Mesendoderm (in vitro differentiated cells): ENCODE measurements at regions not wholly inside any gene's neighbourhood (a gene's known extent, or its start where the extent isn't known, plus 50 kb on each side); places are given as distances from the start of the nearest gene placed in this dataset.

Experiments
- DNase-seq: peaks from one replicate; pipeline ENCODE4 v3.0.0; 2013
- H2AK5ac ChIP-seq: 2 replicates; pipeline ENCODE4 v1.6.1; 2013; ENCODE audit warnings: low read length, inconsistent platforms
- H2BK120ac ChIP-seq: 2 replicates; pipeline ENCODE4 v1.6.1; 2013; ENCODE audit warnings: low read depth, mild to moderate bottlenecking, low read length, moderate library complexity, mixed read lengths
- H2BK15ac ChIP-seq: replicated peaks from 2 replicates; pipeline ENCODE4 v1.6.1; 2013; ENCODE audit warnings: low read depth, mild to moderate bottlenecking, moderate library complexity
- H2BK5ac ChIP-seq: 2 replicates; pipeline ENCODE4 v1.6.1; 2013; ENCODE audit warnings: low read length, inconsistent platforms
- H3K18ac ChIP-seq: 2 replicates; pipeline ENCODE4 v1.6.1; 2013; ENCODE audit warnings: mild to moderate bottlenecking, low read length, mixed read lengths
- H3K23ac ChIP-seq: one replicate; pipeline ENCODE4 v1.6.1; 2013; ENCODE audit warnings: low read length
- H3K27ac ChIP-seq: 2 replicates; pipeline ENCODE4 v1.5.1; 2013; ENCODE audit warnings: low read depth, mild to moderate bottlenecking, inconsistent platforms, low read length, moderate library complexity
- H3K27me3 ChIP-seq: 2 replicates; pipeline ENCODE4 v1.6.1; 2013; ENCODE audit warnings: low read length, control low read depth, mild to moderate bottlenecking, inconsistent platforms; ENCODE audit not compliant: insufficient read depth, poor library complexity
- H3K36me3 ChIP-seq: 2 replicates; pipeline ENCODE4 v1.6.1; 2013; ENCODE audit warnings: low read length, inconsistent platforms; ENCODE audit not compliant: control insufficient read depth, insufficient read depth
- H3K4ac ChIP-seq: one replicate; pipeline ENCODE4 v1.6.1; 2013; ENCODE audit warnings: low read depth, mild to moderate bottlenecking, low read length, moderate library complexity
- H3K4me1 ChIP-seq: 2 replicates; pipeline ENCODE4 v1.6.1; 2013; ENCODE audit warnings: low read depth, low read length, inconsistent platforms; ENCODE audit not compliant: control insufficient read depth
- H3K4me2 ChIP-seq: 2 replicates; pipeline ENCODE4 v1.6.1; 2013; ENCODE audit warnings: low read length
- H3K4me3 ChIP-seq: 2 replicates; pipeline ENCODE4 v1.5.1; 2013; ENCODE audit warnings: mild to moderate bottlenecking, low read length
- H3K56ac ChIP-seq: one replicate; pipeline ENCODE4 v1.6.1; 2013; ENCODE audit warnings: low read length
- H3K79me1 ChIP-seq: 2 replicates; pipeline ENCODE4 v1.6.1; 2013; ENCODE audit warnings: low read length, inconsistent platforms
- H3K79me2 ChIP-seq: 2 replicates; pipeline ENCODE4 v1.6.1; 2013; ENCODE audit warnings: mild to moderate bottlenecking, low read length; ENCODE audit not compliant: control insufficient read depth, insufficient read depth
- H3K9ac ChIP-seq: 2 replicates; pipeline ENCODE4 v1.6.1; 2013; ENCODE audit warnings: low read length, inconsistent platforms
- H4K5ac ChIP-seq: one replicate; pipeline ENCODE4 v1.6.1; 2013; ENCODE audit warnings: low read length
- H4K8ac ChIP-seq: one replicate; pipeline ENCODE4 v1.6.1; 2013; ENCODE audit warnings: low read depth, mild to moderate bottlenecking, control low read depth, low read length, moderate library complexity
- WGBS: extraction: QIAGEN DNeasy Blood & Tissue Kit; methylation state at CpG from one replicate; pipeline ENCODE4 v1.1.7; 2013; ENCODE audit warnings: low lambda C conversion rate, missing lambda C conversion rate; ENCODE audit not compliant: insufficient coverage; ENCODE audit errors: extremely low coverage; 5-methylcytosine and 5-hydroxymethylcytosine counted together

DNA sequence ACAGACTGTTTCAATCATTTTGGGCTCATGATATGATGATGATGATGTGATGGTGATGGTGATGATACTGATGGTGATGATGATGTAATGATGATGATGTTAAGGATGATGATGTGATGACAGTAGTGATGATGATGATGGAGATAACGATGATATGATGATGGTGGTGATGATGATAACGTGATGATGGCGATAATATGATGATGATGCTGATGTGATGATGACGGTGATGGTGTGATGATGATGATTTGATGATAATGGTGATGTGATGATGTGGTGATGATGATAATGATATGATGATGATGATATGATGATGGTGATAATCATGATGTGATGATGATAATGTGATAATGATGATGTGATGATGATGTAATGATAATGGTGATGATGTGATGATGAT, 612.6 kb downstream of the AACS start:
- no peak overlapping the region for H3K9ac ChIP-seq
- H4K5ac ChIP-seq = no peak overlapping the region
- no peak overlapping the region for H3K4me2 ChIP-seq
- no peaks in the 10 kb centered on the region for H3K27me3 ChIP-seq
- no peaks in the 10 kb centered on the region for H3K79me2 ChIP-seq
- no peak overlapping the region for H2BK5ac ChIP-seq
- H2BK15ac ChIP-seq = no peak overlapping the region
- no peak overlapping the region for H3K4ac ChIP-seq
- H3K23ac ChIP-seq = no peak overlapping the region
- no peak overlapping the region for H4K8ac ChIP-seq
- no peak overlapping the region for H3K56ac ChIP-seq
- WGBS = 100% methylated on average over 4 of the region's 4 CpGs
- H3K36me3 ChIP-seq = no peaks in the 10 kb centered on the region
- H3K18ac ChIP-seq = no peak overlapping the region
- no peaks in the 10 kb centered on the region for H3K4me1 ChIP-seq
- no peak overlapping the region for H2AK5ac ChIP-seq
- H3K27ac ChIP-seq = no peak overlapping the region
- no peaks in the 10 kb centered on the region for H3K79me1 ChIP-seq
- no peak for DNase-seq
- no peak overlapping the region for H3K4me3 ChIP-seq
- no peak overlapping the region for H2BK120ac ChIP-seq

DNA sequence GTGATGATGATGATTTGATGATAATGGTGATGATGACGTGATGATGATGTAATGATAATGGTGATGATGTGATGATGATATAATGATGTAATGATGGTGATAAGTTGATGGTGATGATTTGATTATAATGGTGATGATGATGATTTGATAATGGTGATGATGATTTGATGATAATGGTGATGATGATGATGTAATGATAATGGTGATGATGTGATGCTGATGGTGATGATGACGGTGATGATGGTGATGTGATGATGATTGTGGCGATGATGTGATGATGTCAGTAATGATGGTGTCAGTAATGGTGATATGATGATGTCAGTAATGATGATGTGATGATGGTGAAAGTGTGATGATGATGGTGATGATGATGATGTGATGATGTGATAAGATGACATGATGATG, 613.4 kb downstream of the AACS start:
- Histone ChIP-seq H2BK120ac (no peak overlapping the region), H3K18ac (no peak overlapping the region), H3K27ac (no peak overlapping the region), H3K23ac (no peak overlapping the region), H4K8ac (no peak overlapping the region), H3K4me2 (no peak overlapping the region), H3K4me1 (no peaks in the 10 kb centered on the region), H3K36me3 (no peaks in the 10 kb centered on the region), H3K4me3 (no peak overlapping the region), H3K79me2 (no peaks in the 10 kb centered on the region), H4K5ac (no peak overlapping the region), H3K27me3 (no peaks in the 10 kb centered on the region), H2AK5ac (no peak overlapping the region), H3K56ac (no peak overlapping the region), H3K4ac (no peak overlapping the region), H2BK15ac (no peak overlapping the region), H2BK5ac (no peak overlapping the region), H3K9ac (no peak overlapping the region), H3K79me1 (no peaks in the 10 kb centered on the region)
- no peak for DNase-seq
- WGBS = 100% methylated on average over 2 of the region's 3 CpGs

DNA sequence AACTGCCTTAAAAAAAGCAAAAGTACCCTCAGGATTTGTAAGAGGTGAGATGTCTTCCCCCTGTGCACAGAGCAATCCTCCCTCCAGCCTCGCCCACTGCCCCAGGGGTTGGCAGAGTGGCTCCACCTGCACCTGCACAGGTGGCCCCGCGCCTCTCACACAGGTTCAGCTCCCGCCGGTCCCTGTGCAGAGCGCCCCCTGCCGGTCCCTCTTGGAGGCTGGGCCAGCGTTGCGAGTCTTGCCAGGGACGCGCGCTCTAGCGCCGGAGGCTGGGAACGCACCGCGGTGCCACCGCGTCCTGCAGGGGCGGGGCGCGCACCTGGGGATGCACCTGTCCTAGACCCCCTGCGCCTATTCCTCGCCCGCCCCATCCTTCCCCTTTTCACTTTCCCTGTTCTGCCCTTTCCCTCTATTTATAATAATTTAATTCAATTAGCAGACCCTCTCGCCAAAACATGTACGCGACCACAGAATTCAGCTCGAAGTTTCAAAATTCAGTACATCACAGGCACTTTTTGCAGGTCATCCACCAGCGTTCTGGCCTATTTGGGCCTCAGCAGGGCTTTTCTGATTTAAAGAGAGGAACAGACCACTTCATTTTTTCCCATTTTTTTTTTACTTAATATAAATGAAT, 618.6 kb downstream of the AACS start:
- Histone ChIP-seq H2BK15ac (no peak overlapping the region), H3K4me3 (no peak overlapping the region), H3K36me3 (no peaks in the 10 kb centered on the region), H3K9ac (no peak overlapping the region), H3K27me3 (no peaks in the 10 kb centered on the region), H3K4ac (no peak overlapping the region), H2AK5ac (no peak overlapping the region), H3K56ac (no peak overlapping the region), H3K23ac (no peak overlapping the region), H2BK5ac (no peak overlapping the region), H2BK120ac (no peak overlapping the region), H3K79me2 (no peaks in the 10 kb centered on the region), H3K4me2 (no peak overlapping the region), H3K79me1 (no peaks in the 10 kb centered on the region), H3K27ac (no peak overlapping the region), H3K18ac (no peak overlapping the region), H4K8ac (no peak overlapping the region), H4K5ac (no peak overlapping the region), H3K4me1 (no peaks in the 10 kb centered on the region)
- no CpG with 5 or more reads among the region's 30 CpGs for WGBS
- DNase-seq = peak; percentile 81

DNA sequence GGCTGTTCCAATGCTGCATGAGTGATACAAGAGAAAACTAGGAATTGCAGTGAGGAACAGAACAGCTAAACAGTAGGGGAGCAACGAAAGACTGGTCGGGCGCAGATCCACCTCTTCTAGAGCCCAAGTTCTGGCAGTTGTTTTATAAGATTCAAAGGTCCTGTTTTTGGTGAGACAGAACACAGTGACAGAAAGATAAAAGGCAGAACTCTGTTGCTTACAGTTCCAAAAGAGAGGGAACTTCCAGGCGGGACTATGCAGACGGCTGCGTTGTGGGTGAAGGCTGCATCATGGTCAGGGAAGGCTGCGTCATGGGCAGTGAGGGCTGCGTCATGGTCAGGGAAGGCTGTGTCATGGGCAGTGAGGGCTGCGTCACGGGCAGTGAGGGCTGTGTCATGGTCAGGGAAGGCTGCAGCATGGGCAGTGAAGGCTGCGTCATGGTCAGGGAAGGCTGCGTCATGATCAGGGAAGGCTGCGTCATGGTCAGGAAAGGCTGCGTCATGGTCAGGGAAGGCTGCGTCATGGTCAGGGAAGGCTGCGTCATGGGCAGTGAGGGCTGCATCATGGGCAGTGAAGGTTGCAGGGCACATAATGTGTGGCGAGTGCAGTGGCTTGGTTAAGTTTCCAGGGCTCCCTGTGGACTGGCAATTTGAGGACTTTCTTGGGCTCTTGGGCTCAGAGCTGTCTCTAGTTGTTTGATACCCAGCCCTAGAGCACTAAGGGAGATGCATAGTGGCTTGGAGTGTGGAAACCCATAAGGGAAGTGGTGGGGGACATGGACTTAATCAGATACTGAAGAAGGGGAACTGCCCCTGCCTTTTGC, 619.9 kb downstream of the AACS start:
- Histone ChIP-seq H3K79me1 (no peaks in the 10 kb centered on the region), H3K9ac (no peak overlapping the region), H3K23ac (no peak overlapping the region), H3K4me2 (no peak overlapping the region), H3K27me3 (no peaks in the 10 kb centered on the region), H3K36me3 (no peaks in the 10 kb centered on the region), H3K18ac (no peak overlapping the region), H3K79me2 (no peaks in the 10 kb centered on the region), H3K27ac (no peak overlapping the region), H2AK5ac (no peak overlapping the region), H4K8ac (no peak overlapping the region), H4K5ac (no peak overlapping the region), H3K4me3 (no peak overlapping the region), H3K4ac (no peak overlapping the region), H2BK15ac (no peak overlapping the region), H3K4me1 (no peaks in the 10 kb centered on the region), H2BK120ac (no peak overlapping the region), H2BK5ac (no peak overlapping the region), H3K56ac (no peak overlapping the region)
- WGBS = no CpG with 5 or more reads among the region's 17 CpGs
- no peak for DNase-seq

DNA sequence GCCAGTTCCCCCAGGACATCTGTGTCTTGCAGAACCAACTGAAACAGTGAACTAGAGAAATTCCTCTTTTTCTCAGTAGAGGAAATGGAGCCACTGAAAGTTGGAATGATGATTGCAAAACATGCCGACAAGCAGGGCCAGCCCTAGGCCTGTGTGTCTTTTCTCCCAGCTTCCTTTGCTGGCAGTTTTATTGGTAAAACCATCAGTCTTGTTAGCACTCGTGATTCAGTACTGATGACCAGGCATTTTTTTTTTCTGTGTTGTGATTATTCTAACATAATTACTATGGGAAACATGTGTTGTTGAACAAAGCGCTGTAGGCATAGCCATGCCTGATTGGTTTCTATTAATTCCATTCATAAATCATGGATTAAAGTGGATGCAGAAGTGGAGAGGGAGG, 620.7 kb downstream of the AACS start:
- no peak overlapping the region for H2BK15ac ChIP-seq
- no peak for DNase-seq
- H3K4ac ChIP-seq = no peak overlapping the region
- H3K9ac ChIP-seq = no peak overlapping the region
- no peaks in the 10 kb centered on the region for H3K4me1 ChIP-seq
- H3K36me3 ChIP-seq = no peaks in the 10 kb centered on the region
- no peak overlapping the region for H3K56ac ChIP-seq
- no peak overlapping the region for H2BK5ac ChIP-seq
- no peak overlapping the region for H2BK120ac ChIP-seq
- no peak overlapping the region for H3K18ac ChIP-seq
- H3K27ac ChIP-seq = no peak overlapping the region
- no peak overlapping the region for H4K5ac ChIP-seq
- no peak overlapping the region for H4K8ac ChIP-seq
- H3K23ac ChIP-seq = no peak overlapping the region
- H3K79me1 ChIP-seq = no peaks in the 10 kb centered on the region
- H3K27me3 ChIP-seq = no peaks in the 10 kb centered on the region
- no peak overlapping the region for H3K4me3 ChIP-seq
- H2AK5ac ChIP-seq = no peak overlapping the region
- WGBS = no CpG with 5 or more reads among the region's 3 CpGs
- no peak overlapping the region for H3K4me2 ChIP-seq
- no peaks in the 10 kb centered on the region for H3K79me2 ChIP-seq
